ENCODE measurements at regions not wholly inside any gene's neighbourhood (a gene's known extent, or its start where the extent isn't known, plus 50 kb on each side); places are given as distances from the start of the nearest gene placed in this dataset.

DNA sequence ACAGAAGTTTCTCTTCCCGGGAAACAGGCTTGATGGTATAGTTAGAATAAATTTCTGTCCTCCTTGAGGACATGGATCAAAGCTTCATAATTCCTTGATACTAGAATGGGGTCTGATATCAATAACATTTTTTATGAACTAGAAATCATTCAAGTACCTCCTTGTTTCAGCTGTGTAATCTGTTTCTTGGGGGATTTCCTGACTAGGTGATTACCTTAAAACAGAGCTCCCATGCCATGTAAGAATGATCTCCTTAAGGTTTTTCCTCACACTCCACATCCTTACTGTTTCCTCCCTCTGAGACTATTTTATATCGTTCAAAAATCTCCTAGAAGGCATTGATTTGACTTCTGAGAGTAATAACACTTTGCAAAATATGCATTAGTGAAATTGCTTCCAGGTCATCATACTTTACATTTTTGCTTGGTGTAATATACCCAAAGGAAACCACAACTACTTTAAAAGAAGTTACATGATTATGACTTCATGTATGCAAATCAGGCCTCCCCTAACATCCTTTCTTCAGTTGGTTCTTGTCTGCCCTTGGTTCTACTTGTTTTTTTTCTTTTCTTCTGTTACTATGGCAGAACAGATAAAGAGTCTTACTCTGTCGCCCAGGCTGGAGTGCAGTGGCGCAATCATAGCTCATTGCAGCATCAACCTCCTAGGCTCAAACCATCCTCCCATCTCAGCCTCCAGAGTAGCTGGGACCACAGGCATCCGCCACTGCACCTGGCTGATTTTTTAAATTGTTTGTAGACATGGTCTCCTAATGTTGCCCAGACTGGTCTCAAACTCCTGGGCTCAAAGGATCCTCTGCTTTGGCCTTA is 388.8 kb downstream of the ZFHX3 start:
- no peak for DNase-seq (ENCODE audit: low read depth)
- no peak overlapping the region for H3K4me3 ChIP-seq (ENCODE audit: low read depth, low read length)
- TF ChIP-seq, protein P1, sequence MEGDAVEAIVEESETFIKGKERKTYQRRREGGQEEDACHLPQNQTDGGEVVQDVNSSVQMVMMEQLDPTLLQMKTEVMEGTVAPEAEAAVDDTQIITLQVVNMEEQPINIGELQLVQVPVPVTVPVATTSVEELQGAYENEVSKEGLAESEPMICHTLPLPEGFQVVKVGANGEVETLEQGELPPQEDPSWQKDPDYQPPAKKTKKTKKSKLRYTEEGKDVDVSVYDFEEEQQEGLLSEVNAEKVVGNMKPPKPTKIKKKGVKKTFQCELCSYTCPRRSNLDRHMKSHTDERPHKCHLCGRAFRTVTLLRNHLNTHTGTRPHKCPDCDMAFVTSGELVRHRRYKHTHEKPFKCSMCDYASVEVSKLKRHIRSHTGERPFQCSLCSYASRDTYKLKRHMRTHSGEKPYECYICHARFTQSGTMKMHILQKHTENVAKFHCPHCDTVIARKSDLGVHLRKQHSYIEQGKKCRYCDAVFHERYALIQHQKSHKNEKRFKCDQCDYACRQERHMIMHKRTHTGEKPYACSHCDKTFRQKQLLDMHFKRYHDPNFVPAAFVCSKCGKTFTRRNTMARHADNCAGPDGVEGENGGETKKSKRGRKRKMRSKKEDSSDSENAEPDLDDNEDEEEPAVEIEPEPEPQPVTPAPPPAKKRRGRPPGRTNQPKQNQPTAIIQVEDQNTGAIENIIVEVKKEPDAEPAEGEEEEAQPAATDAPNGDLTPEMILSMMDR (IDR thresholded peaks at IDR 0.05; ENCODE audit: insufficient read depth, low read length), result no peak

DNA sequence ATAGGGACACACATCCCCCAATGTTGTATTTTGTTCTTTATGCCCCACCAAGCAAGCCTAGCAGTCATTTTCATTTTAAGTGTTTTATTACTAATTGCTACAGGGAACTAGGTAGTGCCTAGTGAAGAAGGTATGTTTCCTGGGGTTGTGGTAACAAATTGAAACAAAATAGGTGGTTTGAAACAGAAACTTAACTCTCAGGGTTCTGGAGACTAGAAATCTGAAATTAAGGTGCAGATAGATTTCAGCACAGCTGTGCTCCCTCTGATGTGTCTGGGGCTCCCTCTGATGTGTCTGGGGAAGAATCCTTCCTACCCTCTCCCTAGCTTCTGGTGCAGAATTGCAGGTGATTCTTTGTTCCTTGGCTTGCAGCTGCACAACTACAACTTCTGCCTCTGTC is 390.1 kb downstream of the ZFHX3 start:
- no peak overlapping the region for H3K4me3 ChIP-seq (ENCODE audit: low read depth, low read length)
- TF ChIP-seq, protein P1 (IDR thresholded peaks at IDR 0.05; ENCODE audit: insufficient read depth, low read length), result no peak
- no peak for DNase-seq (ENCODE audit: low read depth)

DNA sequence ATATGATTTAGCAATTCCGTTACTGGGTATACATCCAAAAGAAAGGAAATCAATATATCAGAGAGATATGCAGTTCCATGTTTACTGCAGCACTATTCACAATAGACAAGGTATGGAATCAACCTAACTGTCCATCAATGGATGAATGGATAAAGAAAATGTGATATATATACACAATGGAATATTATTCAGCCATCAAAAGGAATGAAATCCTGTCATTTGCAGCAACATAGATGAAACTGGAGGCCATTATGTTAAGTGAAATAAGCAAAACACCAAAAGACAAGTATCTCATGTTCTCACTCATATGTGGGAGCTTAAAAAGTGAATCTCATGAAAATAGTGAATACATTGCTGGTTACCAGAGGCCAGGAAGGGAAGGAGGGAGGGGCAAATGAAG is 390.8 kb downstream of the ZFHX3 start:
- H3K4me3 ChIP-seq (ENCODE audit: low read depth, low read length), result no peak overlapping the region
- TF ChIP-seq, protein P1 (IDR thresholded peaks at IDR 0.05; ENCODE audit: insufficient read depth, low read length), result no peak
- no peak for DNase-seq (ENCODE audit: low read depth)

DNA sequence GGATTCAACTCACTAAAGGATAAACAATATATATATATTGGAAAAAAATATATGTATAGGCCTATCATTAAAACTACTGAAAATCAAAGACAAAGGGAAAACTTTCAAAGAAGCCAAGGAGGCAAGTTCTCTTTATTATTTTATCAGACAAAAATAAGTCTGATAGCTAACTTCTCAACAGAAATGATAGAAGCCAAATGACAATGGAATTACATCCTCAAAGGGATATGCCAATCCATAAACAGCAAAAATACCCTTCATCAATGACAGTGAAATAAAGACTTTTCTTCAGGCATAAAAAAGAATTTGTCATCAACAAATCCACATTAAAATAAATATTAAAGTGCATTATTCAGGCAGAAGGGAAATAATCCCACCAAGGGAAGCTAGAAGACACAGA is 393.4 kb downstream of the ZFHX3 start:
- TF ChIP-seq, protein P1 (IDR thresholded peaks at IDR 0.05; ENCODE audit: insufficient read depth, low read length), result no peak
- no peak for DNase-seq (ENCODE audit: low read depth)

DNA sequence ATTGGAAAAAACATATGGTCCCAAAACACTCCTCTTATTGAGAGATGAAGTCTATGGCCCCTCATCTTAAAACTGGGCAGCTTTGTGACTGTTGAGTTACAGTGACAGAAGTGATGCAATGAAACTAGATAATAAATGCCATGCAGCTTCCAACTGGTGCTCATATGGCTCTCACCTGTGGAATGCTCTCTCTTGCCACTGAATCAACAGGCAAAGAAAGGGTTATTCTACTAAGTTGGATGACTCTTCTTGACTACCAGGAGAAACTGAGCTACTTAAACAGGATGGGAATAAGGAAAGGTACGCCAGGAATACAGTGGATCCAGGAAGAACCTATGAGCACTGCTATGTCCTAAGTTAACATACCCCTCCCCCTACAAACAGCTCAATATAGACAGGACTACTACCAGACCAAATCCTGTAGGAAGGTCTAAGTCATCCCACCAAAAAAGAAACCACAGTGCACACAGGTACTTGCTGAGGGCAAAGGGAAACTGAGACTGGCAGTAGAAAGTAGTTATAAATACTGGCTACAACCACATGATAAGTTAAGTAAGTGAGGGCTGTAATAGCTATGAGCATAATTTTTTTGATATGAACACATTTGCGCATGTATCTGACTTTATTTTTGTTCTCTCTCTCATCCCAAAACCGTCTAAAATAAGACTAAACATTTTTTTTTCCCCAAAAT is 398.5 kb downstream of the ZFHX3 start:
- TF ChIP-seq, protein P1 (IDR thresholded peaks at IDR 0.05; ENCODE audit: insufficient read depth, low read length), result no peak
- no peak for DNase-seq (ENCODE audit: low read depth)
- H3K4me3 ChIP-seq (ENCODE audit: low read depth, low read length), result no peak overlapping the region

More for the DNA sequence above, 393.4 kb downstream of the ZFHX3 start:
- no peak overlapping the region for H3K4me3 ChIP-seq (ENCODE audit: low read depth, low read length)

DNA sequence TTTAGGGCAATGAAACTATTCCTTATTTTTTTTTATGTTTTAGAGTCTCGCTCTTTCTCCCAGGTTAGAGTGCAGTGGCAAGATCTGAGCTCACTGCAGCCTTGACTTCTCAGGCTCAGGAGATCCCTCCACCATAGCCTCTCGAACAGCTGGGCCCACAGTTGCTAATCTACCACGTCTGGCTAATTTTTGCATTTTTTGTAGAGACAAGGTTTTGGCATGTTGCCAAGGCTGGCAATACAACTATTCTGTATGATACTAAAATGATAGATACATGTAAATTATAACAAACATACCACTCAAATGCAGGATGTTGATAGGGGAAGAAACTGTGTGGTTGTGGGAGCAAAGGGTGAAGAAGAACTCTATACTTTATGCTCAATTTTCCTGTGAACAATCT is 401.3 kb downstream of the ZFHX3 start:
- H3K4me3 ChIP-seq (ENCODE audit: low read depth, low read length), result no peak overlapping the region
- DNase-seq (ENCODE audit: low read depth), result no peak
- TF ChIP-seq, protein P1 (IDR thresholded peaks at IDR 0.05; ENCODE audit: insufficient read depth, low read length), result no peak

All from fibroblast of the aortic adventitia (primary cell).